ENCODE measurements at regions not wholly inside any gene's neighbourhood (a gene's known extent, or its start where the extent isn't known, plus 50 kb on each side); places are given as distances from the start of the nearest gene placed in this dataset.

- Mint-ChIP-seq H3K4me3 (no peak overlapping the region), H3K4me1 (ENCODE audit: low read depth) (peaks cover 2% of the 10 kb centered on the region), H3K9me3 (peaks cover 3% of the 10 kb centered on the region), H3K36me3 (ENCODE audit: low read depth) (no peaks in the 10 kb centered on the region), H3K27me3 (ENCODE audit: low read depth) (no peaks in the 10 kb centered on the region), H3K27ac (no peak overlapping the region)
- DNase-seq (ENCODE audit: low spot score) = no peak
These were observed 618.8 kb upstream of the KLF4 start for GRCh38 chr9:108108280-108108851.

GRCh38 chr9:108105885-108106284 is 616.3 kb upstream of the KLF4 start:
- H3K4me1 Mint-ChIP-seq (ENCODE audit: low read depth) = no peaks in the 10 kb centered on the region
- no peaks in the 10 kb centered on the region for H3K36me3 Mint-ChIP-seq (ENCODE audit: low read depth)
- no peaks in the 10 kb centered on the region for H3K27me3 Mint-ChIP-seq (ENCODE audit: low read depth)
- no peak overlapping the region for H3K27ac Mint-ChIP-seq
- H3K4me3 Mint-ChIP-seq = no peak overlapping the region
- peaks cover 3% of the 10 kb centered on the region for H3K9me3 Mint-ChIP-seq
- no peak for DNase-seq (ENCODE audit: low spot score)

- Mint-ChIP-seq H3K9me3 (no peaks in the 10 kb centered on the region), H3K27me3 (ENCODE audit: low read depth) (no peaks in the 10 kb centered on the region), H3K4me3 (no peak overlapping the region), H3K4me1 (ENCODE audit: low read depth) (no peaks in the 10 kb centered on the region), H3K27ac (no peak overlapping the region), H3K36me3 (ENCODE audit: low read depth) (no peaks in the 10 kb centered on the region)
- no peak for DNase-seq (ENCODE audit: low spot score)
These were observed 615.4 kb upstream of the KLF4 start for GRCh38 chr9:108104991-108105390.

- no peaks in the 10 kb centered on the region for H3K36me3 Mint-ChIP-seq (ENCODE audit: low read depth)
- no peaks in the 10 kb centered on the region for H3K9me3 Mint-ChIP-seq
- no peak overlapping the region for H3K27ac Mint-ChIP-seq
- H3K4me3 Mint-ChIP-seq = no peak overlapping the region
- no peak for DNase-seq (ENCODE audit: low spot score)
- no peaks in the 10 kb centered on the region for H3K4me1 Mint-ChIP-seq (ENCODE audit: low read depth)
- no peaks in the 10 kb centered on the region for H3K27me3 Mint-ChIP-seq (ENCODE audit: low read depth)
These were observed 613.6 kb upstream of the KLF4 start for GRCh38 chr9:108103046-108103693.

- no peak overlapping the region for H3K4me3 Mint-ChIP-seq
- no peaks in the 10 kb centered on the region for H3K9me3 Mint-ChIP-seq
- H3K4me1 Mint-ChIP-seq (ENCODE audit: low read depth) = no peaks in the 10 kb centered on the region
- no peaks in the 10 kb centered on the region for H3K27me3 Mint-ChIP-seq (ENCODE audit: low read depth)
- no peak overlapping the region for H3K27ac Mint-ChIP-seq
- no peak for DNase-seq (ENCODE audit: low spot score)
- no peaks in the 10 kb centered on the region for H3K36me3 Mint-ChIP-seq (ENCODE audit: low read depth)
These were observed 611.8 kb upstream of the KLF4 start for GRCh38 chr9:108101410-108101809.

GRCh38 chr9:108100571-108100970 is 611.0 kb upstream of the KLF4 start:
- H3K4me3 Mint-ChIP-seq = no peak overlapping the region
- no peaks in the 10 kb centered on the region for H3K36me3 Mint-ChIP-seq (ENCODE audit: low read depth)
- no peak overlapping the region for H3K27ac Mint-ChIP-seq
- no peaks in the 10 kb centered on the region for H3K27me3 Mint-ChIP-seq (ENCODE audit: low read depth)
- H3K4me1 Mint-ChIP-seq (ENCODE audit: low read depth) = no peaks in the 10 kb centered on the region
- no peaks in the 10 kb centered on the region for H3K9me3 Mint-ChIP-seq
- DNase-seq (ENCODE audit: low spot score) = no peak

- DNase-seq (ENCODE audit: low spot score) = no peak
- no peaks in the 10 kb centered on the region for H3K27me3 Mint-ChIP-seq (ENCODE audit: low read depth)
- H3K4me1 Mint-ChIP-seq (ENCODE audit: low read depth) = no peaks in the 10 kb centered on the region
- no peaks in the 10 kb centered on the region for H3K9me3 Mint-ChIP-seq
- H3K36me3 Mint-ChIP-seq (ENCODE audit: low read depth) = no peaks in the 10 kb centered on the region
- no peak overlapping the region for H3K4me3 Mint-ChIP-seq
- H3K27ac Mint-ChIP-seq = no peak overlapping the region
These were observed 610.3 kb upstream of the KLF4 start for GRCh38 chr9:108099854-108100253.

- DNase-seq (ENCODE audit: low spot score) = no peak
- H3K27me3 Mint-ChIP-seq (ENCODE audit: low read depth) = no peaks in the 10 kb centered on the region
These were observed 605.9 kb upstream of the KLF4 start for GRCh38 chr9:108095496-108095895.

GRCh38 chr9:108094676-108094993 is 605.1 kb upstream of the KLF4 start:
- H3K27ac Mint-ChIP-seq = no peak overlapping the region
- H3K27me3 Mint-ChIP-seq (ENCODE audit: low read depth) = no peaks in the 10 kb centered on the region
- no peaks in the 10 kb centered on the region for H3K4me1 Mint-ChIP-seq (ENCODE audit: low read depth)
- peaks cover 11% of the 10 kb centered on the region for H3K9me3 Mint-ChIP-seq
- H3K36me3 Mint-ChIP-seq (ENCODE audit: low read depth) = no peaks in the 10 kb centered on the region
- no peak for DNase-seq (ENCODE audit: low spot score)
- no peak overlapping the region for H3K4me3 Mint-ChIP-seq

More at GRCh38 chr9:108095496-108095895, 605.9 kb upstream of the KLF4 start:
- Mint-ChIP-seq H3K9me3 (peaks cover 11% of the 10 kb centered on the region), H3K4me1 (ENCODE audit: low read depth) (no peaks in the 10 kb centered on the region), H3K27ac (no peak overlapping the region), H3K36me3 (ENCODE audit: low read depth) (no peaks in the 10 kb centered on the region), H3K4me3 (no peak overlapping the region)

- Mint-ChIP-seq H3K4me3 (no peak overlapping the region), H3K27me3 (ENCODE audit: low read depth) (no peaks in the 10 kb centered on the region), H3K27ac (no peak overlapping the region), H3K9me3 (peaks cover 11% of the 10 kb centered on the region), H3K36me3 (ENCODE audit: low read depth) (no peaks in the 10 kb centered on the region), H3K4me1 (ENCODE audit: low read depth) (no peaks in the 10 kb centered on the region)
- DNase-seq (ENCODE audit: low spot score) = no peak
These were observed 604.5 kb upstream of the KLF4 start for GRCh38 chr9:108093773-108094675.

- no peak for DNase-seq (ENCODE audit: low spot score)
- no peak overlapping the region for H3K27ac Mint-ChIP-seq
- no peaks in the 10 kb centered on the region for H3K4me1 Mint-ChIP-seq (ENCODE audit: low read depth)
- H3K4me3 Mint-ChIP-seq = no peak overlapping the region
- H3K36me3 Mint-ChIP-seq (ENCODE audit: low read depth) = no peaks in the 10 kb centered on the region
- H3K9me3 Mint-ChIP-seq = peaks cover 11% of the 10 kb centered on the region
- H3K27me3 Mint-ChIP-seq (ENCODE audit: low read depth) = no peaks in the 10 kb centered on the region
These were observed 599.3 kb upstream of the KLF4 start for GRCh38 chr9:108088916-108089315.

- no peaks in the 10 kb centered on the region for H3K27me3 Mint-ChIP-seq (ENCODE audit: low read depth)
- DNase-seq (ENCODE audit: low spot score) = no peak
- no peak overlapping the region for H3K27ac Mint-ChIP-seq
- no peaks in the 10 kb centered on the region for H3K36me3 Mint-ChIP-seq (ENCODE audit: low read depth)
- H3K4me1 Mint-ChIP-seq (ENCODE audit: low read depth) = no peaks in the 10 kb centered on the region
- no peak overlapping the region for H3K4me3 Mint-ChIP-seq
- H3K9me3 Mint-ChIP-seq = peaks cover 11% of the 10 kb centered on the region
These were observed 598.2 kb upstream of the KLF4 start for GRCh38 chr9:108087781-108088180.

- DNase-seq (ENCODE audit: low spot score) = no peak
- peaks cover 10% of the 10 kb centered on the region for H3K9me3 Mint-ChIP-seq
- H3K4me1 Mint-ChIP-seq (ENCODE audit: low read depth) = no peaks in the 10 kb centered on the region
- H3K36me3 Mint-ChIP-seq (ENCODE audit: low read depth) = no peaks in the 10 kb centered on the region
- H3K4me3 Mint-ChIP-seq = no peak overlapping the region
- no peak overlapping the region for H3K27ac Mint-ChIP-seq
- H3K27me3 Mint-ChIP-seq (ENCODE audit: low read depth) = no peaks in the 10 kb centered on the region
These were observed 597.1 kb upstream of the KLF4 start for GRCh38 chr9:108086624-108087023.

GRCh38 chr9:108085294-108085693 is 595.7 kb upstream of the KLF4 start:
- peaks cover 4% of the 10 kb centered on the region for H3K9me3 Mint-ChIP-seq
- H3K36me3 Mint-ChIP-seq (ENCODE audit: low read depth) = no peaks in the 10 kb centered on the region
- no peaks in the 10 kb centered on the region for H3K27me3 Mint-ChIP-seq (ENCODE audit: low read depth)
- H3K4me1 Mint-ChIP-seq (ENCODE audit: low read depth) = no peaks in the 10 kb centered on the region
- H3K27ac Mint-ChIP-seq = no peak overlapping the region
- no peak overlapping the region for H3K4me3 Mint-ChIP-seq
- no peak for DNase-seq (ENCODE audit: low spot score)

Measured in T-helper 2 cell treated with Interferon-gamma antibody and Interleukin-4, amounts not matched to agents 5 μg/mL and 100 μg/mL, for 36 hours (primary cell).